ENCODE measurements at regions not wholly inside any gene's neighbourhood (a gene's known extent, or its start where the extent isn't known, plus 50 kb on each side); places are given as distances from the start of the nearest gene placed in this dataset.
"Not testable (repeated sequence)": the region's sequence is repeated elsewhere in the genome, so short reads cannot be mapped to it uniquely, and the experiment has no call there.

- peak; percentile 0 for DNase-seq
These were observed 176.7 kb downstream of the KLHL28 start for GRCh38 chr14:44785096-44785495.

DNA sequence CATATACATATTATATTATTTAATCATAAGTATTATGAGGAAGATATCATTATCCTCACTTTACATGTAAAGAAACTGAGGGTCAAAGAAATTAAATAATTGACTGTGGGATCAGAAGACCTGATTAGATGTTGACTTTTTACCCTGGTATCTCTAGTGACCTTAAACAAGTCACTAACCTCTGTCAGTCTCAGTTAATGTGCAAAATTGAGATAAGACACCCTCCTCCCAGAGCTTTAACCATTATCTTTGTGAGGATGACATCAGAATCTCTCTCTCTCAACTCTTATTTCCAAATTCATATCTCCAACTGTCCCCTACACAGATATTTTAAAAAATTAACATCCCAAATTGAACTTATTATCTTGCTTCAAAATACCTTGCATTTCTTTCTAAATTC lies 177.8 kb downstream of the KLHL28 start:
- DNase-seq, result no peak

DNA sequence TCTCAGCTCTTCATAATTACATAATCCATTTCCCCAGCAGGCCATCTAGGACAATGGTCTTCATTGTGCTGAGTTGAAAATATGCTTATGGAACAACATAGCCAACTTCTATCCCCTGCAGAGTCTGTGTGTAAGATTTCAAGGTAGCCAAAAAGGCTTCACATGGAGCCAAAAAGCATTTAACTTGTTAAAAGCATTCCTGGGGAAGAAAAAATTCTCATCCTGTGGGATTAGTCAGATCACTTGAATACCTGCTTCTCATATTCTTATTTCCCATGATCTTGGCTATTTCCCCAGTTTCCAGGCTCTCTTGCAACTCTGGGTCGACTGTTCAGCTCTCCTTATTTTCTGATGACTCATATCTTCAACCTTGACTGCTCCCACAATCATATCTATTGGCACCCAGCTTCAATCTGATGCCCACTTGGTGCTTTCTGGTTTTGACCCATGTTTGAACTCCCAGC lies 178.9 kb downstream of the KLHL28 start:
- peak; percentile 33 for DNase-seq

- DNase-seq, result no peak
These were observed 180.8 kb downstream of the KLHL28 start for GRCh38 chr14:44780989-44781388.

DNA sequence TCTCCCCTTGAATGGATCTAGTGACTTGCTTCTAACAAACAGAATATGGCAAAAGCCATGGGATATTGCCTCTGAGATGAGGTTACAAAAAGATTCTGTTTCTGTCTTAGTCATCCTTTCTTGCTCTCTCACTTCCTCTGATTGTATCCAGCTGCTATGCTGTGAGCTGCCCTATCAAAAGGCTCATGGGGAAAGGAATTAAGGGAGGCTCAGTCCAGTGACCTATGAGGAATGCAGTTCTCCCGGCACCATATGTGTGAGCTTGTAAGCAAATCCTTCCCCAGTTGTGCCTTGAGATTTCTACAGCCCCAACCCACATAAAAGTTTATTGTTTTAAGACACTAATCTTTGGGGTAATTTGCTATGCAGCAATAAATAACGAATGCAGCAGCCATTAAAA lies 183.1 kb downstream of the KLHL28 start:
- DNase-seq, result peak; percentile 45

- DNase-seq, result no peak
These were observed 184.2 kb downstream of the KLHL28 start for GRCh38 chr14:44777584-44777983.

GRCh38 chr14:44775248-44775647 lies 186.5 kb downstream of the KLHL28 start:
- no peak for DNase-seq

DNA sequence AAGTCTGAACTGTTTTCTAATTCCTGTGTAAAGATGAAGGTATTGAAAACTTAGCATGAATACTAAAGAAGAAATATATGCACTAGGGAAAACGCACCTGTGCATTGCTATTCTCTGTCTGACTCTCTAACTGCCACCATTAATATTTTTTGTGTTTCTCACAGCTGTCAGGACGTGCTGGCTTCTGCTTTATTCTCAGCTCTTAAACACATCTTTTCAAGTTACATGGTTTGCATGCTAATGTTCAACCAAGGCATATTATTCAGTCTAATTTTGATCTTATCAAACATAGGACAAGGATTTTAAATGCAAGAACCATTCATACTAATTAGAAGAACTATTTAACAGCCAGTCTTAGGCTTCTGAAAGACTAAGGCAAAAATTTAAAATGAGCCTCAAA lies 187.4 kb downstream of the KLHL28 start:
- DNase-seq, result no peak

GRCh38 chr14:44771496-44771895 lies 190.3 kb downstream of the KLHL28 start:
- DNase-seq, result no peak

DNA sequence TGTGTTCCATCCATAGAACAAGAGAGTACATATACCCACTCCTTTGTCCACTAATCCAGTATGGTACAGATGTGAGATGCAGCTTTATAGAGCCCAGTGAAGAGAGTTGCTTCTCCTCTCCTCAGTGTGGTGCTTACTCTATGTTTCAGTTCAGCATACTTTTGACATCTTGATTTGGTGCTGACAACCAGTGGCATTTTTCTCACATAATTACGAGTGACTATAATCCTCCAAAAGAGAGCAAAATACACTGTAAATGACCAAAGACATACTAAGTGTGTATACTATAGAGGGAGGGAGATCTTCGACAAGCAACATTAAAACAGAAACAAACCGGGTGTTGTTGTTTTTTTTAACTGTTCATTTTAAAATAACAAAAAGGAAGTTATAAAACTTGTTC lies 191.5 kb downstream of the KLHL28 start:
- DNase-seq, result no peak

- DNase-seq, result no peak
These were observed 192.8 kb downstream of the KLHL28 start for GRCh38 chr14:44768935-44769334.

- no peak for DNase-seq
These were observed 194.0 kb downstream of the KLHL28 start for GRCh38 chr14:44767646-44768173.

DNA sequence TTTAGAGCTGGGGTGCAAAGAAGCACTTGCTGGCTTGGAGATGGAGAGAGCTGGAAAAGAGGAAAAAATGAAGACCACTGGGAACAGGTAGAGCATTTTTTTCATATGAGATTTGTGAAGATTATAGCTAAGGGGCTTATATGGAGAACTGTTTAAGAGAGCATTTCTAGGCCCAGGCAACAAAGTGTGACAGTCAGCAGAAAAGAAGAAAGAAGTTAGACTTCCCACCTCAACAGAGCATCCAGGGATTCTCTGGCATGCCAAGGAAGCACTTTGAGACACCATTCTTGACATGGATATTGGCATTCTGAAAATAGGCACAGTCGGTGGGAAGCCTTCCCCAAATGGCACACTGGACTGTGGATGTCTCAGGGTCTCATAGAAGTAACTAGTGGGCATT lies 195.5 kb downstream of the KLHL28 start:
- no peak for DNase-seq

DNA sequence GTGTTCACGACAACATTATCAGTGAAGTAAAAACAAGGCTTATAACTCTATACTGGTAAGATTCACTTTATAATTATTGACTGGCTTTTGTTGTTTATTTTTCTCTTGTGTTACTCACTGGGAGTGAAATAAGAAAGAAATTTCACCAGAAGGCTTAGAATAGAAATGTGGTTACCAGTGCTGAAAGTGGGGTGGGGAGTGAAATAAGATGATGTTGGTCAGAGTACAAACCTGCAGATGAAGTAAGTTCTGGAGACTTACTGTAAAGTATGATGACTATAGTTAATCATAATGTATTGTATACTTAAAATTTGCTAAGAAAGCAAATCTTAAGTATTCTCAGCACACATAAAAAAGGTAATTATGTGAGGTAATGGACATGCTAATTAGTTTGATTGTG lies 198.4 kb downstream of the KLHL28 start:
- no peak for DNase-seq

DNA sequence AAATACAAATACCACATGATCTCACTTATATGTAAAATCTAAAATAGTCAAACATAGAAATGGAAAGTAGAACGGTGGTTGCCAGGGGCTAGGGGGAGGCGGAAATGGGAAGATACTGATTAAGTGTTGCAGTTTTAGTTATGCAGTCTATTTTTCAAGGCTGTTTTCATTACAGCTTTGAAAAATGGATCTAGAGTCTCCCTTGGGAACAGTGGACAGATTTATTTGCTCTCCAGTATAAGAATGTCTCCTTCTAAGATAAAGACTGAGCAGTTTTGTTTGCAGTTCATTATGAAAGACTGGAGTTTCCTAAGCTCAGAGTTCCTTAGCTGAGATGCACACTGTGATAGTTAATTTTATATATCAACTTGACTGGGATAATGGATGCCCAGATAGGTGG lies 202.5 kb downstream of the KLHL28 start:
- no peak for DNase-seq

DNA sequence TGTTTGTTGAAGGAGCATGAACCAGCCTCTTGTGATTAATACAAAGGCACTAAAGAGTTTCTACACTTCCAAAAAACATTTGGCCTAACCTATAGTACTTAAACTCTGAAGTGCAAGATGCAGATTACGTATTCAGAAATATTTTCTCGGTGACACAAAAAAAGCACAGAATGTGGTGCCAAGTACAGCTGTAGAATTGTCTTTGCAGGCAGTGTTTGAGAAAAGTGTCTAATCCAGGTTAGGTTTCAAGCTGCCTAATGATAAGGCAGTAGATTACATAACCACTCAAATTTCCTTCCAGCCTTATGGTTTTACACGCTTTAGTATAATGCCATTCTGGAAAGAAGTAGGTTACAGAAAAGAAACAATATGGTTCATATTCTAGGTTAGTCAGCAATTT lies 205.2 kb downstream of the KLHL28 start:
- no peak for DNase-seq

DNA sequence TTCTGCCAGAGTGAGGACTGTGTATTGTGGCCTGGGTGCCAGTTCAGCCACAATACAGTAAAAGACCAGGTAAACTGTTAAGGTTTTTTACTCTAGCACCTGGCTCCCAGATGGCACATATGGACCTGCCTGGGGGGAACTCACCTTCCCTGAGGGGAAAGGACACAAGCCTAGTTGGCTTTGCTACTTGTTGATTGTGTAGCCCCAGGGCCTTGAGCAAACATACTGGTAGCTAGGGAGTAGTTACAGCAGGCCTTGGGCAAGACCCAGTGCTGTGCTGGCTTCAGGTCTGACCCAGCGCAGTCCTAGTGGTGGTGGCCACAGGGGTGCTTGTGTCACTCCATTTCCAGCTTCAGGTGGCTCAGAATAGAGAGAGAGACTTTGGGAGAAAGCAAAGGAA lies 216.4 kb downstream of the KLHL28 start:
- DNase-seq, result no peak

DNA sequence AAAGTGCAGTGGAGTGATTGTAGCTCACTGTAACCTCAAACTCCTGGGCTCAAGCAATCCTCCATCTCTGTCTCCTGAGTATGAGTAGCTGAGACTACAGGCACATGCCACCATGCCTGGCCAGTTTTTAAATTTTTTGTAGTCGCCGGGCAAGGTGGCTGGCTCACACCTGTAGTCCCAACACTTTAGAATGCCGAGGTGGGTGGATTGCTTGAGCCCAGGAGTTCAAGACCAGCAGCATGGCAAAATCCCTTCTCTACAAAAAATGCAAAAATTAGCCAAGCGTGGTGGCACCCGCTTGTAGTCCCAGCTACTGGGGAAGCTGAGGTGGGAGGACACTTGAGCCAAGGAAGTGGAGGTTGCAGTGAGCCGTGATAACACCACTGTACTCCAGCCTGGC lies 219.5 kb downstream of the KLHL28 start:
- no peak for DNase-seq

GRCh38 chr14:44741431-44741830 lies 220.3 kb downstream of the KLHL28 start:
- no peak for DNase-seq

GRCh38 chr14:44736326-44736725 lies 225.4 kb downstream of the KLHL28 start:
- DNase-seq, result no peak

DNA sequence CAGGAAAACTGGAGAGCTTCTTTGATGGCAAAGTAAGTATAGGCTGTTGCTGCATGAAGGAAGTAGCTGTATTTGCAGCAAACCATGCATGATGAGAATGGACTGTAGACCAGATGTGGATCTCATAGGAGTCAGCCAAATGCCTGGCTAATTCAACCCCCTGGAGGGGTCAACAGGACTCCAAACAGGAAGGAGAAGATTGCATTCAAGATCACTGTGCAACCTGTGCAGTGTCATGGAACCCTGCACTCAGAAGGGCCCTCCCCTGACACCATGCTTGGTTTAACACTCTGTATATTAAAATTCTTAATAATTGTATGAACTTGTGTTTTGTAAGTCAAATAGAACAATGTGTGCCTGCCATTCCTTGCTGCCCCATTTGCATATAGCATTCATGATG lies 225.1 kb upstream of the FSCB start:
- no peak for DNase-seq

DNA sequence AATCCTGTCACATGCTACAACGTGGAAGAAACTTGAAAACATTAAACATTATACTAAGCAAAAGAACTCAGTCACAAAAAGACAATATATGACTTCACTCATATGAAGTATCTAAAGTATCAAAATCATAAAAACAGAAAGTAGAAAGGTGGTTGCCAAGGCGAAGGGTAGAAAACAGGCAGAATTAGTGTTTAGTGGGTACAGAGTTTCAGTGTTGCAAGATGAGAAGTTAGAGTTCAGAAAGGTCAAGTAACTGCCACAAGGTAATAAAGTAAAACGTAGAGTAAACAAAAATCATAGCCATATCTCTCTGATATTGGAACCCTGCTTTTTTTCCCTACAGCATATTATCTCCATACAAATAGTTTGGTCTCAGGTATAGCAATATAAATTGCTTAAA lies 223.8 kb upstream of the FSCB start:
- no peak for DNase-seq

DNA sequence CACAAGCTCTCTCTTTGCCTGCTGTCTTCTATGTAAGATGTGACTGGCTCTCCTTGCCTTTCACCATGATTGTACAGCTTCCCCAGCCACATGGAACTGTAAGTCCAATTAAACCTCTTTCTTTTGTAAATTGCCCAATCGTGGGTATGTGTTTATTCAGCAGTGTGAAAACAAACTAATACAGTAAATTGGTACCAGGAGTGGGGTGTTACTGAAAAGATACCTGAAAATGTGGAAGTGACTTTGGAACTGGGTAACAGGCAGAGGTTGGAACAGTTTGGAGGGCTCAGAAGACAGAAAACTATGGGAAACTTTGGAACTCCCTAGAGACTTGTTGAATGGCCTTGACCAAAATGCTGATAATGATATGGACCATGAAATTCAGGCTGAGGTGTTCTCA lies 214.3 kb upstream of the FSCB start:
- not testable (repeated sequence) for DNase-seq

DNA sequence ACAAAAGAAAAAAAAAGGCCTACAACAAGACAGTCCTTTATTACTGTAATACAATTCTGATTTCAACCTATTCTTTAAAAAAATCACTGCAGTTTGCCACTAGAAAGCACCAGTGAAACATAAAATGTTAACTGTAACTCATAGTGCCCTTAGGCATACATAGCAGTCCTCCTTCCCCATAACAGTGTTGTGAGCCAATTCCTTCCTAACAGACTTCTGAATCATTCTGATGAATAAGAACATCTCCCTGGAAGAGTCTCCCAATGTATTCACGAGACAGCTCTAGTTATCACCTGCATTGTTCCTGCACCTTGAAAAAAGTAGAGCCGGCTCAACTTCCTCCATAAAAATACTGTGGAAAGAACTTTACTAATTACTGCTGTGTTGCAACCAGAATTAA lies 213.6 kb upstream of the FSCB start:
- no peak for DNase-seq

DNA sequence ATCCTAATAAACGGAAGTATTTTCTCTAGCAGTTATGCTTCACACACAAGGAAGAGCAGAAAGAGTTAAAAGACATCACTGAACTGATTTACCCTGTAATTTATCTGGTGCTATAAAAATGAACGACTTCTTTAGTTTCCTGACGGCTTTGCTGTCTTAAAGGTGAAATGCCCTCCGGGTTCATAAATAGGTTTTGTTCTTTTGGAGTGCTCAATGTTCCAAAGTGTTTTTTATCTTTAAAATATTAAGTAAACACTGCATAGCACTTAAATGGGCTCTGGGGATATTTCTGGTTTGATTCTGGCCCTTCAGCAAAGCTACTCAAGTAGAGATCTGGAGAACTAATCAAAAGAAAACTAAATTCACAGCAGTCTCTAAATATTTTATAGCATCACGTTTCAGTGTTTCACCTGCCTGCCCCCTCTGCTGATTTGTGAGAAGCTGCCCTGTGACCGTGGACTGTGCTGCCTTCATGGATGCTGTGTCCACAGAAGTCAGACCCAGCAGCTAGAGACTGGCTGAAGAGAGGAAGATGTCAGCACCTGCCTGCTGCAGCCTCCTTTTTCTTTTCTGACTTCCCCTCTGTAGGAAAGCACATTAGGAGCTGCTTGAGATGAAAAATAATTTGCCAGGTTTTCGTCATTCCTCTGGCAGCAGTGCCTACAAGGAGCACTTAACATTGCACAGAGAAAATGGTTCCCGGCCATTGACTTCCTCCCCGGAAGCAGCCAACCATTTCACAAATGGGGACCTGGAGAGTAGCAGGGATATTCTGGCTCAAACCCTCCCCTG lies 205.1 kb upstream of the FSCB start:
- no peak for DNase-seq

Measured in fibroblast of skin of scalp (primary cell).